Midbrain (tissue), 1 donor: ENCODE measurements at regions not wholly inside any gene's neighbourhood (a gene's known extent, or its start where the extent isn't known, plus 50 kb on each side); places are given as distances from the start of the nearest gene placed in this dataset.
"Not testable (repeated sequence)": the region's sequence is repeated elsewhere in the genome, so short reads cannot be mapped to it uniquely, and the experiment has no call there.

Experiments used
- DNase-seq: peaks from one replicate; lab custom pipeline; 2025; lab: John Stamatoyannopoulos, UW

DNA sequence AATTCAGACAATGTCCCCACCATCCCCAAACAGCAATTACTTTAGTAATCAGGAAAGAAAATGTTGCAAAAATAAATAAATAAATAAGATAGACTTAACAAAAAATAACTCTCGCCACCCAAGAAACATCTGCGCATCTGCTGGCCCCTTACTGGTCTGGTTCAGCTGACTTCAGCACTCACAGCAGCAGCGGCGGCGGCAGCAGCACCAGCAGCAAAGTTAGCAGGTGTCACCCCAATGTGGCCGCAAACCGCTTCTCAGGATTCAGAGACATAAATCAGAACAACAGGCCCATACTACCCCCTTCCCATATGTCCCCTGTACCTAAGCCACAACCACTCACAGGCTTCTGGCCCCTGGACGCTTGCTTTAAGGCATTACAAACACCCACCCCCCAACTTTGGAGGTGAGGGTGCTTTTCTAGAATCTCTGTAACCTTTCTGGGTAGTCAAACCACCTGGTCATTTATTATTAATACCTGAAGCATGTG, 593.0 kb downstream of the BNC2 start:
- DNase-seq = no peak

DNA sequence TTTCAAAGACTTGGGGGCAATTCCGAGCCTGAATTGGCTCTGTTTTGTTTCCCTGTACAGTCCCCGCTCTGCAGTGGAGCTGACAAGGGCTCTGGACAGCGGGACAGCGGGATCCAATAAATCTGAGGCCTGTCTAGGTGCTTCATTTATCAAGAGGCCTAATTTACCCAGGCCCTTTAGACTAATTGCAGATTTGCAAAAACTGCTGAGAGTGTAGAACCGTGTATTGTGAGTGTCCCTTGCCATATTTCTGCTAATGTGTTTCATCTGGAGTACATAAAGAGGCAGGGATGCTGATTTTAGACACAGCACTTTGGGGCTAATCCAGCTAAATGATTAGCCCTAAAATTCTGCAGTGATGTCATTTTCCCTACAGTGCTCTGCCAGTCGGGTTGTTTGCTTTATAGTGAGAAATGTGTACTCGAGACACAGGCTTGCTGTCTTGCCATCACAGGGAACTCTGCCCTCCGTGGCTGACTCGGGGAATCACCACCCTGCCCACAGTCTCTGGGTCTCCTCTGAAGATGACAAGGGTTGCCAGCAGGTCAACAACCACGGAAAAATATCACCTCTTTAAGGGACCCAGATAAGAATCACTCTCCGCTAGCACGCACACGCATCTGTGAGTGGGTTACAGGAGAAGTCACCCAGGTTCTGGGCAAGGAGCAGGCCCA, 592.0 kb downstream of the BNC2 start:
- no peak for DNase-seq

DNA sequence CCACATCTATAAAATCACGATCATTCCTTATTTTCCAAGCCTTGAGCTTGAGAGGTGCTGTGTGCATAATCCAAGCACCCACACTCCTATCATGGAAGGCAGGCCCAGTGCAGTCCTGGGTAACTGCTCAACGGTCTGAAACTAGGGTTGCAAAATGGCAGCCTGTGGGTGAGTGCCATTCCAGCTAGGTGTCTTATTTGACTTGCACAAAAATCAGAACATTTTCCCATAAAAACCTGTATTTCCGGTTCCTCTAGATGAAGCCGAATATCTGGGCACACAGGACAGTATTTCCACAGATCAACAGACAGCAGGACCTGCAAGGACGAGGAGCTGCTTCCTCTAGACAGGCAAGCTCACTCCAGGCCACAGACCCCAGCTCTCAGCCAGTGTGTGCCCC, 588.8 kb downstream of the BNC2 start:
- DNase-seq = no peak

DNA sequence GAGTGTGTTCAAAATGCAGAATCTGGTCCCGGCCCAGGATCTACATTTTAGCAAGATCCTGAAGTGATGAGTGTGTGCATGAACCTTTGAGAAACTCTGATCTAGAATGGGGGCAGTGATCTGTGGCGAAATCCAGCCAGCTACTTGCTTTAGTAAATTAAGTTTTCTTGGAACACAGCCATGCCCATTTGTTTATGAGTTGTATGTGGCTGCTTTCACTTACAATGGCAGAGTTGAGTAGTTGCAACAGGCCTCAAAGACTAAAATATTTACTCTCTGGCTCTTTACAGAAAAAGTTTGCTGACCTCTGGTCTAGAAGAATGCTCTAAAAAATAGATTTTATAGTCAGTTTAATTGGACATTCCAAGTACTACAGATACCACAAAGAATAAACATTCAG, 588.3 kb downstream of the BNC2 start:
- no peak for DNase-seq

DNA sequence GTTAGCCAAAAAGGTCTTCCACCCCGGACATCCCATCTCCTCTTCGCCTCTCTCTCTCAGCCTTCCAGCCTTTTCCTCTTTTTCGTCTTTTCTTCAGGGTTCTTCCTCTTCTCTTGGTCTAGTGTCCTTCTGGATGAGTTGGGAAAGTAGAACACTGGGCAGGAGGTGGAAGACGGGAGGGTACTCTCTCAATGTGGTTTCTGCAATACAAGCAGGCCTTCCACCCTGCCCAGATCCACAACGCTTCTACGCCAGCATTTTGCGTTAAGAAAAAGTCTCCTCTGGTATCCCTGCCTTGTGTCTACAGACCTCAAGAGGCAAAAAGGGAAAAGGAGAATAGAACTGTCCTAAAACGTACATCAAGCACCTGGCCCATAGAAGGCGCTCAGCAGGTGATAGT, 587.8 kb downstream of the BNC2 start:
- no peak for DNase-seq

DNA sequence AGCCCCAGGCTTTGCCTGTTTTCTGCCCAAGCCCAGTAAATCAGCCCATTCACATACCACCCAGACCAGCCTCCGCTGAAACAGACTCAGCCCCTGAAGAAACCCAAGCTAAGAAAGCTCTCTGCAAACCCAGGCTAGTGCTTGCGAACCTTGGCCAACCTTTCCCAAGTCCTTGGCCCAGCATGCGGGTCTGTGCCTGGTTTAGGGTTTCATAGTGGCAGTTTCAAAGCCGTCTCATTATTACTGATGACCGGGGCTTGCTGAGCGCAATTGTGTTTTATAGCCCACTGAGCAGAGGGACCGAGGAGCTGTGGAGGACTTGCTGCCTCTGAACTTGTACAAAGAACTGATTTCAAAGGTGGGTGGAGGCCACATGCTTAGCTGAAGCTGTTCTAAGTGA, 584.3 kb downstream of the BNC2 start:
- no peak for DNase-seq

DNA sequence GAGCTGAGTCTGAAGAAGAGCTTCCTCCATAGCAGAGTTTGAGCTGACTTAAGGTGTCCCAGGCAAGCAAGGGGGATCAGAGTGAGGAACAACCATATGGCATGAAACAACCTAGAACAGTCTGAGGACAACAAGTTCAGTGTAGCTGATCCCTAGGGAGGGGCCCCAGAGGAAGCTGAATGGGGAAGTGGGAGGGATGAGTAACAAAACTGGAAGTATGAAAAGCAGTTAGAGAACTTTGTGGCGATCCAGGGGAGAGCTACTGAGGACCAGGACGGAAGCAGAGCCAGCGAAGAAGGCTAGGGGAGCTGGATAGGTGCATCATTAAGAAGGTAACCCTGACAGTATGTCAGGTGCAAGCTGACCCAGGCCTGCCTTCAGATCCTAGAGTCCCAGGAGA, 580.8 kb downstream of the BNC2 start:
- DNase-seq = no peak

DNA sequence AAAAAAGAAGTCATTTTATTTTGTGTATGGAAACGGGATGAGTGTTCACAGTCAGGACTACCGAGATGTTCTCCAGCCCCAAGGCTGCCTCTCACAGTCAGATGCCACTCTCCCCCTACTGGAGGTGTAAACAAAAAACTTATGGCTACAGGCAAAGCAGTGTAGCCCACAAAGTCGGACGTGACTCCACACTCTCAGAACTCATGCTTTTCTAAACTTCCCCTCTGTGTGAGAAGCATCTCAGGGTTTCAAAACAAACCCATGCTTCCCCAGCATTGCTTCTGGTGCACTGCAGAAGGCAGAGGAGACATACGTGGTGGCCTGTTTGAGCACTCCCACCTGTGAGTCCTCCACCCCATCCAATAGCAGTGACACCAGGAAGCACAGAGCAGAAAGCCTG, 580.3 kb downstream of the BNC2 start:
- DNase-seq = no peak

DNA sequence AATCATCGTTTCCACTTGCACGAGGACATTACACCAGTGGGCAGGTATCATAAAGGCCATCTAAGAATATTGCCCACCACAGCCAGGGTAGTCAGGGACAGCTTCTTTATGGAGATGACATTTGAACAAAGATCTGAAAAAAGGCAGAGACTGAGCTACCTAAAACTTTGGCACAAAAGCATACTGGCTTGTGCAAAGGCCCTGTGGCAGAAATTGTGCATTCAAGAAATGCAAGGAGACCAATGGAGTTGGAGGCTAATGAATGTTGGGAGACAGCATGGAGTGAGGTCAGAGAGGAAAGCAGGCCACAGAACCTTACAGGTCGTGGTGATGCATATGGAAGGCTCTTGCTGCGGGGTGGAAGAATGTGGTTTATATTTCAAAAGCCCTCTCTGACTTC, 578.5 kb downstream of the BNC2 start:
- DNase-seq = no peak

DNA sequence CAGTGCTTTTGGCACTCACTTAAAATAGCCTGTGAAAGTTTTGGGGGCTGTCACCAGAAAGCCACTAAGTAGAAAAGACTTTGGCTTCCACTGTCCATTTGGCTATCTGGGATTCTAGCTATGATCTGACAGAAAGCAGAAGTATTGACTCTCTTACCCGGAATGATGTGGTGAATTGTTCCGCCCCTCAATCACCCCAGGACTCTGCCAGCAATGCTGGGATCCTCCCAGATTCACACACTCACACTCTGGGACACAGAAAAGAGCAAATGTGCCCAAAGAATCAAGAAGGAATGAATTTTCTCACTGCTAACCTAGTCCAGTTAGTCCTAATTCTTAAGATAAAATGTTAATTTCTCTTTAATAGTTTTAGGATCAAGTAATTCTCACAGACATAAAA, 576.9 kb downstream of the BNC2 start:
- DNase-seq = no peak

DNA sequence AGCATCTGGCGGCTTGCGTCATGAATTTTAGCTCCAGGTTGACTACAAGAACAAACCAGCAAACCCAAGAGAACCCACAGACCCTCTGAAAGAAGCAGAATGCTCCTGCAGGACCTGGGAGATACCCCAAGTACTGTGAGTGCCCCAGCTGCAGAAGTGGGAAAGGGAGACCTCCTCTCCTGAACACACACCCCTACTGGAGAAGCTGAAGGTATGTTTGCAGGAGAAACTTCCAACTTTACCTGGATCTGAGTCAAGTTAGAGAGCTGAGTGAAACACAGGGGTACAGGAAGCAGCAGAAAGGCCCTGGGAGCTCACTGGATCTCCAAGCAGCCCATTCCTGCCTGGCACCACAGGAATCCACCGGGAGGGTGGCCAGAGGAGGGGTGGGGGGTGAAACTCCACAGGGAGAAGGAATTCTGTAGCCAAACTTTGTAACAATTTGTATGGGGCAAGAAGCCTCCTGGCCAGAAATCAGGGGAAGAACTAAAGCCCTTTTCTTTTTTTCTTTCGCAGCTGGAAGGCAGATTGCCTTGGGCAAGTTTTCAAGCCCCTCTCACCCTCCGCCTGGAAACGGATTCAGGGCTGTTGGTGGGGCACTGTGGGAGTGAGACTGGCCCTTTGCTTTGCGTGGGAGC, 576.2 kb downstream of the BNC2 start:
- DNase-seq = no peak

DNA sequence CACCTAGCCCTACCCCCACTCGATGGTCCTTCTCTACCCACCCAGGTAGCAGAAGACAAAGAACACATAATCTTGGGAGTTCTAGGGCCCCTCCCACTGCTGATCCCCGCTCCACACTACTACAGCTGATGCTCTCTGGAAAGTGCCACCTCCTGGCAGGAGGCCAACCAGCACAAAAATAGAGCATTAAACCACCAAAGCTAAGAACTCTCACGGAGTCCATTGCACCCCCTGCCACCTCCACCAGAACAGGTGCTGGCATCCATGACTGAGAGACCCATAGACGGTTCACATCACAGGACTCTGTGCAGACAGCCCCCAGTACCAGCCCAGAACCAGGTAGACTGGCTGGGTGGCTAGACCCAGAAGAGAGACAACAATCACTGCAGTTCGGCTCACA, 575.5 kb downstream of the BNC2 start:
- DNase-seq = not testable (repeated sequence)

DNA sequence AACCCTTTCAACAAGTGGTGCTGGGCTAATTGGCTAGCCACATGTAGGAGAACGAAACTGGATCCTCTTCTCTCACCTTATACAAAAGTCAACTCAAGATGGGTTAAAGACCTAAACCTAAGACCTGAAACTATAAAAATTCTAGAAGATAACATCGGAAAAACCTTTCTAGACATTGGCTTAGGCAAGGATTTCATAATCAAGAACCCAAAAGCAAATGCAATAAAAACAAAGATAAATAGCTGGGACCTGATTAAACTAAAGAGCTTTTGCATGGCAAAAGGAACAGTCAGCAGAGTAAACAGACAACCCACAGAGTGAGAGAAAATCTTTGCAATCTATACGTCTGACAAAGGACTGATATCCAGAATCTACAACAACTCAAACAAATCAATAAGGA, 571.1 kb downstream of the BNC2 start:
- DNase-seq = not testable (repeated sequence)

DNA sequence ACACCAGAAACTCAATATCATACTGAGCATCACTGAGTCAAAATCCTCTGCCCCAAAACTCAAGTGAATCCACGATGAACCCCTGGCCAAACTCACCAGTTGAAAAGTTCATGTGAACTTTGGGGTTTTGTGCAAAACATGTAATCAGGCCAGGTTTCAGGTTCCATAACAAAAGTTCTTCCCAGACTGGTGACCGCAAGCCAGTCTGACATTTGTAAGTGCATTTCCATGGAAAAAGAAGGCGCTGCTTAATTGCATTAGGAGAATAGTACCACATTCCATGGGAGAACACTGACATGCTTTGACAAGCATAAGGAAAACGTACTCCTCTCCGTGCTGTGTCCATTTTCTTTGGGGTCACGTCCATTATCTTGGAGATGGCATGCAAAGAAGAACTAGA, 567.0 kb downstream of the BNC2 start:
- DNase-seq = no peak

DNA sequence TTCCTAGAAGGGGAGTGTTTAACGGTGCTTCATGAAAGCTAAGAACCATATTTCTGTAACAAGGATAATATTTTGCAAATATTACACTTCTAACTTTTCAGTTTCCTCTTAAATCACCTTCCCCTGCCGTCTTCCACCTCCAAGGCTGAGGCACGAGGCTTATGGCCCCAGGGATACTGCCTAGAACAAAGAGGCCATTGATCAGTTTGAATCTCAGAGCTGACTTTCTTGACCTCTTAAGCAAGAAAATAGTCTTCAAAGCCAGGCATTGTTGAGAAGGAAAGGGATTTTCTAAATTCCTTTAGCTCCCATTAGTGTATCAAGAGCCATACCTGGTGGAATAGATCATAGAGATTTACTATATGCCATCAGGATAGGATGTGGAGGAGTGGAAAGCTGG, 566.2 kb downstream of the BNC2 start:
- no peak for DNase-seq

DNA sequence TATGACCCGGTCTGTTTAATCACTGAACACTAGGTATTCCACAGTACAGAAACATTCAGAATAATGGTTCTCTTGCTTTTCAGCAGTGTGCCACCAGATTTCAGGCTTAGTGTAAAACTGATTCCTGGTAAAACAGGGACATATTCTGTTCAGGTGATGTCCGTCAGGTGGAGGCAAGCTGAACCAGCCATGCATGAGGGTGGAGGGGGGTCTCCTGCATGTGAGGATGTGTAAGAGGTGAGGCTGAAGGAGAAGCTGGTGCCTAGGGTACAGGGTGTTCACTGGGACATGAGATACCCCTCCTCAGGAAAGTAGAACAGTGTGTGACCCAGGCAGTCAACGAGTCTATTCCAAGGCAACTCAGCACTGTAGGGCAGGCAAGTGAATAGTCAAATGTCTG, 563.9 kb downstream of the BNC2 start:
- DNase-seq = no peak

DNA sequence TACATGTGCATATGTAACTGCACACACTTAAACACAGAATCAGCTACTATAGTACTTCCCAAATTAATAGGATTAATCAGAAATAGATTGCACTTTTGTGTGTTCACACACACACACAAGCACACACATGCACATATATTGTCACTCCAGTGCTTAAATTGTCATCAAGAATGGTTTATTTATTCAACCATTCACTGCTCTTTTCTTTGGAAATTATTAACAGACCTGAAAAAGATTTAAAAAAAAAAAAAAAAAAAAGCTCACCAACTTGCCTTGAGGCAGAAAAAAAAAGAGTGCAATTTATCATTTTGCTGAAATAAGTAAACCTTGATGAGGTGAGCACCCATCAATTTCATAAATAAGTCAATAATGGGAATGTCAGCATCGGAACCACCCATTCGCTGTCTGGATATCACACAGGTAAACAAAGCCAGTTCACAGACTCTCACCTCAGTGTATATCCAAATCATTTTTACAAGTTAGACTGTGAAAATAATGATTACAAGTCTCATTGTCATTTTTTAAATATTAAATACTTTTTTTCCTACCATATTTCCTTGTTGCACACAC, 562.8 kb downstream of the BNC2 start:
- no peak for DNase-seq

DNA sequence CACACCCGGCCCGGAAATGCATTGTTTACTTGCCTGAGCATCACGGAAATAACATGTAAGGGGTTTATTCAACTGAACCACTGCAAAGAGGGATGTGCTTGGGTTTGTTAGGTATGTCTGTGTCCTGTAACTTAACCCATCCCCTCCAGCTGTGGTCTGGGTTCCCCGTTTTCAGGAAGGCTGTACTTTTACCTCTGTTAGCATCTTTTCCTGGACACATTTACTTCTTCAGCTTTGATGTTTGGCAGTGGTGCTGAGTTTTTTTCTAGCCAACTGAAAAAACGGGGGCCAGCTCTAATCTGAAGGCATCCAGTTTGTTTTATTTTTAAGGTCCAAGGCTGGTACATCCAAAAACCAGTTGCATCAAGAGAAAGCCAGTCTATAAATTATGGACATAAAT, 561.8 kb downstream of the BNC2 start:
- no peak for DNase-seq

DNA sequence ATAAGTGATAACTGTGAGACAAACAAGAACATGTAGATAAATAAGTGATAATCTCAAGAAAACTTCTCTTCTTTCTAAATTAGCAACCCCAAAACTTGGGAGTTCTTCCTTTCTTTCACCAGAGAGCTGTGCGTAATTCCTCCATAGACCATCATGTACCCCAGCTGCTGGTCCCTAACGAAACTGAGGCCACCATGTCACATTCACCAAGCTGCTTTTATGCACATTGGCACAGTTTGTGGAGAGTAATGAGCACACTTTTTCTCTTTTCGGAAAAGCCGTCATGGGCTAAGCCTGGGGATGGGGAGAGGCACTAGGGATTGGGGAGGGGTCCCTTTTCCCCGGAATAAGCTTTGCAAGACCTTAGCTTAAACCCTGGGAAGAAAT, 561.4 kb downstream of the BNC2 start:
- no peak for DNase-seq

DNA sequence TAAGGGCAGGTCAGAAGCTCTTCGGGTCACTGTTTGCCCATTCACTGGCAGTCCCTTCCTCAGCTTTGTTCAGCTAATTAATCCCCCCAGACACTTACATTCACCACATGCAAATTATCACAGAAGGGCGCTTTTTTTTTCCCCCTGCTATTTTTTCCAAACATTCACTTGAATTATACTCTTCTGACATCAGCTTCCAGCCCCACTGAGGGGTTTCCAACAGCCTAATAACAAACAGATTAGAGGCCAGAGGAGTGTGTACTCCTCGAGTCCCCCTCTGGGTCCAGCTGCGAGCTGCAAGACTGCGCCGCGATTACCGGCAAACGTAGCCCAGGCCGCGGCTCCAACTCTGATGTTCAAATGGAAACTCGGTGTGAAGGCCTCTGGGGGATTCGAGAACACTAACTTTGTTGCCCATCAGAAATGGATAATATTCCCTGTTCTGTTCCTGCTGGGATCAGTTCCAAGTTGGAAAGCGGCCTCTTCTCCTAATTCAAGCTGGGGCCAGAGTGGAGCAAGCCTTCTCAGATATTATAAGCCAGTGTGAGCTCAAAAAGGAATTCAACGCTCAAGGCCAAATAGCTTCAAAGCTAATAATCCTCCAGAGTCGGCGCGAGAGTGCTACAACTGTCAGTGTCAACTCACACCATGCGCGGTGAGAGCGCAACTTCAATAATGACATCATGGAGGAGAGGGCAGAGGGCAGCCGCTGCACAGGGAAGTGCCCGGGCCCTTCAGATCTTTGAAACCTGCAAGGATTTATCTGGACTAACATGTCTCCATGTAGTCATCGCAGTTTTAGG, 560.8 kb downstream of the BNC2 start:
- DNase-seq = no peak

DNA sequence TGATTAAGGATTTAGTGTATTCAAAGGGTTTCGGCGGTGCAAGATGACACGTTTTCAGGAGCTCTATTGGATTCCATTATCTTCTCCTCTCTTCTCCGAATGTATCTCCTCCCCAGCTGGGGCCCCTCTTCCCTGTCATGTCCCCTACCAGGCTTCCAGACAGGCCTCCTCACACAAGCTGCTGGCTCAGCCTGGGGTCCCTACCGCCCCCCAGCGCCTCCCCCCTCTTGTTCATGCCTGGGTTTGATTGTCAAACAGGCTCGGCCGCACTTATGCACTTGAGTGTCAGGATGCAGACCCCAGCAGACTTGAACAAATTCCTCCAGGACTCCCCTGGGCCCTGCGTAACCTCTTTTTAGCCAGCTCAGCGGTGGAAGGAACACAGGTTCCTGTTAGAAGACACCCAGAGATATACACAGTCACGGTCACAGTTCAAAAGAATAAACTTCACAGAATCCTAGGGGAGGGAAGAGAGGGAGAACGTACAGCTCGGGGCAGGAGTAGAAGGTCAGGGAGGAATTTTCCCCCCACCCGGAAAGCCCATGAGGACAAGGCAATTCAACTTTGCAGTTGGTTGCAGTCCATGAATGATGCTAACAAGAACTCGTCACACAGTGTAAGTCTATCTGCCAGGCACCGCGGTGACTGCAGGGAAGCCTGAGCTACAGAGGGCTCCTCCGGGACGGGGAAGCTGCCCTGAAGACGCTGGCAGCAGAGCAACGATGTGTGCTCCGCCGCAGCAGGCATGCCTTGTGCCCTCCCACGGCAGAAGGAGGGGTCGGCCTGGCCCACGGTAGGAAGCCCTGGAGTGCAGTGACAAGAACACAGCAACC, 560.0 kb downstream of the BNC2 start:
- DNase-seq = no peak

DNA sequence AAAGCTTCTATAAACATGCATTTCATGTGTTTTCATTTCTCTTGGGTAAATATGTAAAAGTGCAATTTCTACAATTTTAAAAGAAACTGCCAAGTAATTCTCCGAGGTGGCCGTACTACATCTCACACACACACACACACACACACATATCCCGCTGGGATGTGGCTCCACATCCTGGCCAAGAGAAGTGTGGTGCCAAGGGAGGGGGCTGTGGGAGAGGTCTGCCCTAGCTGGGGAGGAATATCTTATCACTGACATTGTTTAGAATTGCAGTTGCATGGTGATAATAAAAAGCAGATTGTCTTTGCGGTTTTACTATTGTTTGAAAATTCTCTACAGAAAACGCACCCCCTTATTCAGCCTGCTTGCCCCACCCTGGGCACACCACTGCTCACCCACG, 558.4 kb downstream of the BNC2 start:
- DNase-seq = no peak
